Glomerular visceral epithelial cell (primary cell): ENCODE measurements at regions not wholly inside any gene's neighbourhood (a gene's known extent, or its start where the extent isn't known, plus 50 kb on each side); places are given as distances from the start of the nearest gene placed in this dataset.
A peak's percentile ranks its signal among the peaks of the same experiment; 100 is the strongest.

Experiments
- DNase-seq: peaks from one replicate; pipeline ENCODE4 v3.0.0-alpha.2; 2016; ENCODE audit errors: extremely low spot score

DNA sequence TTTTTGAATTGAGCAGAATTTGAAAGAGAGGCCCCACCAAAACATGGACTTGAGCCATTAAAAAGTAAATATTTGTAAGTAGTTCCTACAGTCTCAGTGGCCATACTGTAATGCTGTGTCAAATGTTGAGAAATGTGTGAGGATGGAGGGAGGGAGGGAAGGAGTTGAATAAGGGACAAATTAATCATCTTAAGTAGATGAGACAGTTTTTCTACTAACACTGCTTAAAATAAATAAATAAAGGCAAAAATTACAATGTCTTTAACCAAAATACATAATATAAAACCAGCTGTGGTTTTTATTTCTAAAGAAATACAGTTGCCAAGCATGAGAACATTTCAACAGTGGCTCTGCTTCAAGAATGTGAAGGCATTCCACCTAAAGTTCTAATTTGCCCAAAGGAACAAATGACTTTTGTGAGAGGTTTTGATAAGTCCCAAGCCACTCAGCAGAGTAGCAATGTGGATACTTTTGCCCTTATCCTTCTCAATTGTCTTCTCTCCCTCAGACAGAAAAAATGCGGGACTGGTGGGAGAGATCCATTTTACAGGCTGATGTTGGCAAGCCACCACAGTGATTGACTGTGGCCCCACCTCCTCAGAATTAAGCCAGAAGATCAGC, 427.0 kb upstream of the RARB start:
- no peak for DNase-seq

GRCh38 chr3:25002052-25002451, 426.0 kb upstream of the RARB start:
- DNase-seq: no peak

GRCh38 chr3:25007974-25008658, 419.9 kb upstream of the RARB start:
- DNase-seq: no peak

- no peak for DNase-seq
Observed at GRCh38 chr3:25009665-25010064, 418.4 kb upstream of the RARB start.

GRCh38 chr3:25015599-25015998, 412.5 kb upstream of the RARB start:
- DNase-seq: no peak

- DNase-seq: no peak
Observed at GRCh38 chr3:25018909-25019308, 409.2 kb upstream of the RARB start.

DNA sequence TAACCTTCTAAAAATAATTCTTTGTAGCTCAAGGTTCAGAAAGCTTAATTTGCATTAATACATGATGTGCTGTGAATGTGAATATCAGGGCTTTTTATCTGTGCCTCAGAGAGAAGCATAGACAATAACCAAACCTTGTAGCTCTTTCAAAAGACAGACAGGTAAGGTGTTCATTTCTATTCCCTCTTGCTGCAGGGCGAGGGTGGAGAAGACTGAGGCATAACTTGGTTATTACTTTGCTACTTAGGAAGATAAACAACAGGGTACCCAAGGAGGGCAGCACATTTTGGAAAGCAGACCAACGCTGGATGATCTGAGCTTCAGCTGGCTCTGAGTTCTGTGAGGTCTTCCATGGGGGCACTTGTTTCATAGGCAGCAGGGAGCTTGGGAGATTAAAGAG, 408.6 kb upstream of the RARB start:
- DNase-seq: no peak

DNA sequence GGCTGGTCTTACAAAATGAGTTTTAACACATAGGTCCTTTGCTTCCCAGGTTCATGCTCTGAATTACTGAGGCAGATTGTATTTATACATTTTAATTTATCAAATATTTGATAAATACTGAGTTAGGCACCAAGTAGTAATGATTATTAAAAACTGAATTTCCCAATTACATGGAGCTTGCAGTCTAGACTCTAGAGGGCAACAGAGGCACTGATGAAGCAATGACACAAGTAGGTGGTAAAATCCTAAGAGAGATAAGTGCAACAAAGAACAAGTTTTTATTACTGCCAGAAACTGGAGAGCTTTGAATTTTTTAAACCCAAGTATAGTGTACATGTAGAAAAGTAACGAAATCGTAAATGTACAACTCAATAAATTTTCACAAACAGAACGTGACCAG, 406.2 kb upstream of the RARB start:
- no peak for DNase-seq

DNA sequence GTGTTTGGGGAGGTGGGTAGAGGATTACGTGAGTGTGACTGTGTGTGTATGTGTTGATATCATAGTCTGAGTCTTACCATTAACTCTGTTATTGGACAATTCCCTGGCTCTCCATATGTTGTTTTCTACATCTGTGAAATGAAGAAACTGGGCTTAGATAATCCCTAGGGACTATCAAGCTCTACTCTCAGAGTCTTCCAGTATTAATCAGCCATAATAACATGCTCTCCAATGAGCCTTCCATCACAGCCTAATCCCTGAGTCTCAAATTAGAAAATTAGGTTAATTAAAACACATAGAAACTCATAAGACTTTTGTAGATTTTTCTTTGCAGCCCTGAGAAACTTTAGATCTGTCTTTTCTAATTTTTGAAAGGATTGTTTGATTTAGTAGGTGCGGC, 404.2 kb upstream of the RARB start:
- DNase-seq: no peak

- no peak for DNase-seq
Observed at GRCh38 chr3:25025236-25025635, 402.8 kb upstream of the RARB start.

DNA sequence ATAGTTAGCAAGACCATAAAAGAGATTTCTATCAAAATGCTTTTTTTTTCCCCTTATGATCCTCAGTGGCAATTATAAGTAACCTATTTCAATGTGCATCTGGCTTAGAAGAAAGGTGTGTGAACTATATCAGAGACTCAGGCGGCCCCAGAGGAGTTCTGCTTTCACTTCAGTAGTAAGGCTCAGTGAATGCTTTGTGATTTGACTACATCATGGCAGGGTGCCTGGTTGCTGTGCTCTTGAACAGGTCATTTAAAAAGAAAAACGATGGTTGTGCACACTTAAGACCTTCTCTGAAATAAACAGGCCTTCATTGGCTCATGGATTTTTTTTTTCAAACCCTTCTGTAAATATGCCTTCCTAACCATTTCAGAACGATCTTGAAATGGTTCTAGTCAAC, 400.4 kb upstream of the RARB start:
- DNase-seq: no peak

DNA sequence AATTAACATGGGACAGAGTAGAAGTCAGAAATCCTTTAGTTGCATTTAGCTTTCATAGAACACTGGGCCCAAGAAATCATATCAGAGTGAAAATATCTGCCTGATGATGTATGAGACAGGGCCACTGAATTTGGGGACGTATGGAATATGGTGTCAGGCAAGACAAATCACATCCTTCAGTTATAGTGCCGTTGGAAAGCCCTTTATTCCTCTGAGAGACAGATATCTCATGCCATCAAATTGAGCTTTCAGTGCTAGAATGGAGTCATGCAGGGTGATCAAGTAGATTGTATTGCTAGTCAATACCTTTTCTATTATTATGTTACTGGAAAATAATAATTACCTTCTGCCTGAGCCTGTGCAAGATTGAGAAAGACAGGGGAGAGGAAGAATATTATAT, 398.2 kb upstream of the RARB start:
- no peak for DNase-seq

DNA sequence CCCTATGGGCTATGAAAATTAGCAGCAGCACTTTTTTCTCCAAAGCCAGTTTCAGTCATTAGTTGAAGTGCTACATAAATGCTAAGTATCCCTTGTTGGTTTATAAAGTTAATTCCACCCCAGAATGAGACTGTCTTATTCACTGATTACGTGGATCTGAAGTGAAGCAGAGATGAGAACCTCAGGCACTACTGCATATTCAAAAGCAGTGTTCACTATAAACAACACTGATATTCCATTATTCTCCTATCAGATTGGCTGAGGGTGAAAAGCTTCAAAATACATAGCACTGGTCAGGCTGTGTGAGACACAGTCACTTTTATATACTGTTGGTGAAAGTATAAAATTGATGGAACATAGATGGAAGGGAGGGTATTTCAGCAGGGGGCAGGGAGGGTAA, 395.7 kb upstream of the RARB start:
- DNase-seq: no peak

DNA sequence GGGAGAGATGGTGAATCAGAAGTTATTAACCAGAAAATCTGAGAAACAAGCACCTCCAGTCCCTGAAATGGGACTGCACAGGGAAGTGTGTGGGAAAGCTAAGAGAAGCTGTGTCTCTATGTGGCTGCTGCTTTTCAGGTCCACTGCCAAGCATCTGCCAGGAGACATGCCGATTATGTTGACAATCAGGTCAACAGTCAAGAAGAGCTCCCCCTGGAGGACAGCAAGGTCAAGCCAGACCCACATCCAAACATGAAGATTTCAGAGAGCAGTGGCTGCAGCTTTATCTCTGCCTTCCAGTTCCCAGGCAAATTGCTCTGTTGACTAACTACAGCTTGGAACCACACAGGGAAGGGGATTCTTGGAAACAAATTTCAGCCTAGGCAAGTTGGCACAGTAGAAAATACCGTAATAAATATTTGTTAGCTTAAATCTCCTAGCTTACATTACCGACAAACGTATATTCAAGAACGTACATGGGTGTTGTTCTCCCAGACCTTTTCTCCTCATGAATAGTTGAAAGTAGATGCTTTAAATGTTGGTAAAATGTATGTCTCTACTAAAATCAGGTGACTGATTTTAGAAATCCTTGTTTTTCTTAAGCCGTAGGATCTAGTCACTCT, 394.5 kb upstream of the RARB start:
- DNase-seq: peak; percentile 12

- DNase-seq: no peak
Observed at GRCh38 chr3:25035526-25035925, 392.5 kb upstream of the RARB start.

DNA sequence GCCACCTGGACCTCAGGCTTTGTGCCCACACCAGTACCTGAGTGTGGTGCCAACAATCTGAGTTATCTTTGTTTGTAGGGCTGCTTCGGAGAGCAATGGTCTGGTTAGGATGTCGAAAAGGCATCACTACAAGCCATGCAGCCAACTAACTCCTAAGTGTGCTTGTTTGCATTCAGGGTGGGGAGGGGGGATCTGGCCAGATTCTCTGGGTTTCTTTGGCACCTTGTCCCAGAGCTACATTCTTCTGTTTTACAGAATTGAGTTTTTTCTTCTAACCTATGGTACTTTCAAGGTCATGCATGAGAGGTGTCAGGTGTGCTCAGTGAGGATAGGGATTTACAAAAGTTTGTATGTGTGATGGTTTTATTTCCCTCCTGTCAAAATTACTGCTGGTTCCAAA, 391.4 kb upstream of the RARB start:
- no peak for DNase-seq

DNA sequence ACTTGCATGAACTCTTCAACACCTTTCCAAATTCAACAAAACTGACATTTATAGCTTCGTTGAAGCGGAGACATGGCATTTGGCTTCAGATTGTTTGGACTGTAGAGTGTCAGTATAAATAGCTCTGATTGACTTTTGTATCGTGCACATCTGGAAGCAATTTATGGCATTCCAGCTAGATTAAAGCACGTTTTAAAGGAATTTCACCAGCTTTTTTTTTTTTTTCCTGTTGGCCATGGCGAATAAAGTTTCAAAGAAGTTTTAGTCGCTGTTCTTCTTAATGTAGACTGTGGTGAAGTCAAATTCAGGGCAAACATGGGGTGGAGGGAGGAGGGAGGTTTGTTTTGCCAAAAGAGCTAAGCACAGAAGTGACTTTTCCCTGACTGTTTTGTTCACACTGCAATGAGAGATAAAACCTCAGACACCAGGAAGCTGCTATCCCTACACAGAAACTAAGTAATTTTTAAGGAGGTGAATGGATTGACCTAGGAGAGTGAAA, 391.0 kb upstream of the RARB start:
- no peak for DNase-seq

DNA sequence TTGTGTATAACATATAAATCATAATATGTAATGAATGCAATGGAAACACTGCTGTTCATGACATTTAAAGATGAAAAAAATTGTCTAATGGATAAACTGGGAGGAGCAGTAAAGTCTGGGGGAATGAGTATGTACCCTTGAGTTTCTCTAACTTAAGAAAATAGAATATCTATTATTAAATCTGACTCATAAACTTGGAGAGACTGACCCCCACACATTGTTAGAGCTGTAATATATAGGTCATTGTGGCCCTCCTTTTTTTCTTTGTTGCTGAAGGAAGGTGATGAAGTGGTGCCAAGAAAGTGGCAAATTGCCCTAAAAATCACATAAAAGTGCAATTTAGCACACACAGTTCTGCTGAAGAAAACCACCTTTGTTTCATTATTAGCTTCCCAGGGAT, 389.8 kb upstream of the RARB start:
- no peak for DNase-seq

DNA sequence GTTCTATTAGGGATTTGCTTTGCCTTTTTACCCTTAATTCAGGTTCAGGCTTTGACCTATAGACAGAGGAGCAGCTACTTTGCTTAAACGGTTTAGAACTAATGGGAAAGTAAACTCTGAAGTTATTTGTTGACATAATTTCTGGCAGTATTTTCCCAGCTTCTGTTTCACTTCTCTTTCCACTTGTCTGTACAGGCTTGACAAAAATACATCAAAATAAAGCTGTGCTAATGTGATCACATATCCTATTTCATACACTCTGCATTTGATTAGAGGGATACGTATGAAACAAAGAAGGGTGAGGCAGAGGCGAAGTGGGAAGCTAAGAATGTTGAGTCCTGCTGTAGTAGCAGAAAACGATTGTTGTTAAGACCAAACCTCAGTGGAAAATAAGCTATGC, 389.1 kb upstream of the RARB start:
- DNase-seq: no peak

- DNase-seq: no peak
Observed at GRCh38 chr3:25040748-25041147, 387.3 kb upstream of the RARB start.

GRCh38 chr3:25041871-25042584, 386.0 kb upstream of the RARB start:
- DNase-seq: no peak

- no peak for DNase-seq
Observed at GRCh38 chr3:25043177-25043576, 384.9 kb upstream of the RARB start.

- no peak for DNase-seq
Observed at GRCh38 chr3:25043749-25044148, 384.3 kb upstream of the RARB start.
